ENCODE measurements at regions not wholly inside any gene's neighbourhood (a gene's known extent, or its start where the extent isn't known, plus 50 kb on each side); places are given as distances from the start of the nearest gene placed in this dataset.

GRCh38 chr5:142542078-142542477, 143.8 kb downstream of the FGF1 start:
- ATAC-seq, result peak in 1 of 4 donors; percentile 40
- peak overlapping the region in 2 of 3 donors; percentile 2 to 11 for H3K27ac ChIP-seq
- 55% methylated on average over 7 of the region's 7 CpGs for WGBS (ENCODE audit: insufficient coverage, low coverage, low lambda C conversion rate, missing lambda C conversion rate)

GRCh38 chr5:142540922-142541422, 144.9 kb downstream of the FGF1 start:
- no peaks in the 10 kb centered on the region for H3K9me3 ChIP-seq
- no peak overlapping the region for H3K27ac ChIP-seq
- intact Hi-C loops (cut with DNase I), result loop anchor here in 1 of 2 donors (10.0 kb wide), 1 partner anchor 376 kb away; no protein-coding TSS in a partner anchor
- no peaks in the 10 kb centered on the region for H3K4me1 ChIP-seq
- no peak for DNase-seq
- no peak overlapping the region for H3K4me3 ChIP-seq
- H3K27me3 ChIP-seq, result no peaks in the 10 kb centered on the region
- no peak for ATAC-seq
- WGBS (ENCODE audit: insufficient coverage, low coverage, low lambda C conversion rate, missing lambda C conversion rate), result 79% methylated on average over 8 of the region's 8 CpGs
- H3K36me3 ChIP-seq, result no peaks in the 10 kb centered on the region
- TF ChIP-seq CTCF (IDR thresholded peaks at IDR 0.05) (no peak), POLR2A (IDR thresholded peaks at IDR 0.05) (no peak)

More at GRCh38 chr5:142542078-142542477, 143.8 kb downstream of the FGF1 start:
- no peaks in the 10 kb centered on the region for H3K27me3 ChIP-seq
- intact Hi-C loops (cut with DNase I), result loop anchor here in 1 of 2 donors (10.0 kb wide), 1 partner anchor 377 kb away; no protein-coding TSS in a partner anchor
- no peaks in the 10 kb centered on the region for H3K36me3 ChIP-seq
- DNase-seq, result no peak
- no peak overlapping the region for H3K4me3 ChIP-seq
- no peaks in the 10 kb centered on the region for H3K9me3 ChIP-seq
- no peak for TF ChIP-seq POLR2A (IDR thresholded peaks at IDR 0.05)
- TF ChIP-seq CTCF (IDR thresholded peaks at IDR 0.05), result no peak
- no peaks in the 10 kb centered on the region for H3K4me1 ChIP-seq

- Histone ChIP-seq H3K4me3 (no peak overlapping the region), H3K4me1 (no peaks in the 10 kb centered on the region), H3K27me3 (no peaks in the 10 kb centered on the region), H3K36me3 (no peaks in the 10 kb centered on the region), H3K9me3 (no peaks in the 10 kb centered on the region), H3K27ac (no peak overlapping the region)
- WGBS (ENCODE audit: insufficient coverage, low coverage, low lambda C conversion rate, missing lambda C conversion rate), result no CpG with 5 or more reads among the region's 1 CpG
- TF ChIP-seq POLR2A (IDR thresholded peaks at IDR 0.05) (no peak), CTCF (IDR thresholded peaks at IDR 0.05) (no peak)
- intact Hi-C loops (cut with DNase I), result no loop called here
- no peak for ATAC-seq
- DNase-seq, result no peak
Observed at GRCh38 chr5:142539154-142539740, 146.6 kb downstream of the FGF1 start.

- 41% methylated on average over 3 of the region's 3 CpGs for WGBS (ENCODE audit: insufficient coverage, low coverage, low lambda C conversion rate, missing lambda C conversion rate)
- no peaks in the 10 kb centered on the region for H3K36me3 ChIP-seq
Observed at GRCh38 chr5:142537938-142538337, 148.0 kb downstream of the FGF1 start.

More at GRCh38 chr5:142537938-142538337, 148.0 kb downstream of the FGF1 start:
- TF ChIP-seq POLR2A (IDR thresholded peaks at IDR 0.05), result no peak
- no peak for TF ChIP-seq CTCF (IDR thresholded peaks at IDR 0.05)
- Histone ChIP-seq H3K27me3 (no peaks in the 10 kb centered on the region), H3K4me3 (no peak overlapping the region), H3K9me3 (no peaks in the 10 kb centered on the region), H3K4me1 (no peaks in the 10 kb centered on the region), H3K27ac (no peak overlapping the region)
- no peak for ATAC-seq
- intact Hi-C loops (cut with DNase I), result no loop called here
- DNase-seq, result no peak

Measured in right lobe of liver (tissue), 6 donors.